Fibroblast of the conjunctiva (primary cell): ENCODE measurements at regions not wholly inside any gene's neighbourhood (a gene's known extent, or its start where the extent isn't known, plus 50 kb on each side); places are given as distances from the start of the nearest gene placed in this dataset.

Experiments used
- DNase-seq: peaks from one replicate; pipeline ENCODE4 v3.0.0-alpha.2; 2010; ENCODE audit warnings: low read depth

- DNase-seq, result no peak
Measured at GRCh38 chr14:22036541-22037239, 363.1 kb upstream of the OR4E1 start.

GRCh38 chr14:22026527-22026926 is 352.9 kb upstream of the OR4E1 start:
- DNase-seq, result no peak

- no peak for DNase-seq
Measured at GRCh38 chr14:22025879-22026278, 352.3 kb upstream of the OR4E1 start.

- no peak for DNase-seq
Measured at GRCh38 chr14:22024137-22024536, 350.5 kb upstream of the OR4E1 start.

GRCh38 chr14:22018890-22019289 is 345.3 kb upstream of the OR4E1 start:
- no peak for DNase-seq

GRCh38 chr14:22012452-22012851 is 338.8 kb upstream of the OR4E1 start:
- no peak for DNase-seq

GRCh38 chr14:22011253-22011642 is 337.6 kb upstream of the OR4E1 start:
- no peak for DNase-seq

GRCh38 chr14:22010545-22011252 is 337.1 kb upstream of the OR4E1 start:
- no peak for DNase-seq

- no peak for DNase-seq
Measured at GRCh38 chr14:22008766-22009165, 335.1 kb upstream of the OR4E1 start.

- DNase-seq, result no peak
Measured at GRCh38 chr14:22007784-22008412, 334.3 kb upstream of the OR4E1 start.

- no peak for DNase-seq
Measured at GRCh38 chr14:22007363-22007762, 333.7 kb upstream of the OR4E1 start.

- no peak for DNase-seq
Measured at GRCh38 chr14:22003461-22003860, 329.8 kb upstream of the OR4E1 start.

GRCh38 chr14:22002860-22003284 is 329.3 kb upstream of the OR4E1 start:
- no peak for DNase-seq

- DNase-seq, result no peak
Measured at GRCh38 chr14:21999402-21999801, 325.8 kb upstream of the OR4E1 start.

- no peak for DNase-seq
Measured at GRCh38 chr14:21997300-21997699, 323.7 kb upstream of the OR4E1 start.

GRCh38 chr14:21995332-21995731 is 321.7 kb upstream of the OR4E1 start:
- no peak for DNase-seq

GRCh38 chr14:21993837-21994236 is 320.2 kb upstream of the OR4E1 start:
- DNase-seq, result no peak

- no peak for DNase-seq
Measured at GRCh38 chr14:21993070-21993469, 319.5 kb upstream of the OR4E1 start.

- no peak for DNase-seq
Measured at GRCh38 chr14:21991130-21991529, 317.5 kb upstream of the OR4E1 start.

GRCh38 chr14:21990116-21990515 is 316.5 kb upstream of the OR4E1 start:
- no peak for DNase-seq

GRCh38 chr14:21989090-21989489 is 315.5 kb upstream of the OR4E1 start:
- DNase-seq, result no peak

GRCh38 chr14:21988413-21988812 is 314.8 kb upstream of the OR4E1 start:
- DNase-seq, result no peak

GRCh38 chr14:21987937-21988336 is 314.3 kb upstream of the OR4E1 start:
- no peak for DNase-seq
